ENCODE measurements at regions not wholly inside any gene's neighbourhood (a gene's known extent, or its start where the extent isn't known, plus 50 kb on each side); places are given as distances from the start of the nearest gene placed in this dataset.
"Not testable (repeated sequence)": the region's sequence is repeated elsewhere in the genome, so short reads cannot be mapped to it uniquely, and the experiment has no call there.

DNA sequence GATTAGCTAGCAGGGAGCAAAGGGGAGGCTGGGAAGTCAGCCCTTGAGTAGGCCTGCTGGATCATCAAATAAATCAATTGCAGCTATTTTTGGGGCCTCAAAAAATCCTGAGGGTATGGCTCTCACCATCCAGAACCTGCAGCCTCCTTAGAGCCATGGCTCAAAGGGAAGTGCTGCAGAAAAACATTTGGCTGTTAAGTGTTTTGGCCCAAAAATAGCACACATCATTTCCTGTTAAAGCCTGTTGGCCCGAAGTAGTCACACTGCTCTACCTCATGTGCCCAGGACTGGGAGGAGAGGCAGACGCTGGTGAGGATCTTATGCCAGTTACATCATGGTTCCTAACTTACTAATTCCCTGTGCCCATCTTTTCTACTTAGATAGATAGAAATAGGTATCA, 176.8 kb upstream of the PLGLB1 start:
- not testable (repeated sequence) for DNase-seq (ENCODE audit: low read depth)

DNA sequence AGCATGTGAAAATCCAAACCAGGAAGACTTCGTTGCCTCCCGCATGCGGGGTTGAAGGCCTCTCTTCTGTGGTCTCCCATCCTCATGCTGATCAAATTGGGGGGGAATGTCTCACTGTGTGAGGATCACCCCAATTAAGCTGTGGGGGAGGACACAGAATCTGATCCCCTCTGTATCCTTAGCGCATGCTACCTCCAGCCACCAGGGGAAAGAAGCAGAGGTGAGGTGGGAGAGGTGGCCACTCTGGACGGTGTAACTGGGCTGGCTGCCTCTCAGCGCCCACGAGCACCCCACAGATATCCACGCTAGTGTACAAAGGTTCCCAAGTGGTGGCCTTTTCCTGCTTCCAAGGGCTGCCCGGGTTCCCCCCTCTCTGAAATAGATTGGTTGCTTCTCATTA, 177.6 kb upstream of the PLGLB1 start:
- DNase-seq (ENCODE audit: low read depth), result not testable (repeated sequence)

DNA sequence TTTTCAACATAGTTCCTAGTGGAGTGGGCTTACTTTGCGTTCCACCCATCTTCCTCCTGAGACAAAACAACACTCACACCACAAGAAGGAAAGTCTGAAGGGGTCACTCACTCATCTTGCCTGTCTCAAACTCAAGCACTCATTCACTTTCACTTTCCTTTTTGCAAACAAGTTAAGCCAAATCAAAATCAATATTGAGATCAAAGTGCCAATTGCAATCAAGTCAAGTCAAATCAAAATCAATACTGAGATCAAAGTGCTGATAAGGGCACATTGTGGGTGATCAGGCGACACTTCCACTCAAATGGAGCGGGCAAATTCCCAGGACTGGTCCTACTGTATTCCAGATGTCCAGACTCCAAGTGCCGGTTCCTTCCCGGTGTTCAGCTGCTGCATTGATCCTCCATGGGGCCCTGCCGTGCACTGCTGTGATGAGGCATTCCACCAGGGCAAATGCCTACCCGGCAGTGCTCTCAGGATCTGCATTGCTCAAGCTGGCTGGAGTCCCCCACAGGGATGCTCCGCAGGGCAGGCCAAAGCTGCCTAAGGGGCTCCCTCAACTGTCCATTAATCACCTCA, 183.0 kb upstream of the PLGLB1 start:
- not testable (repeated sequence) for DNase-seq (ENCODE audit: low read depth)

- not testable (repeated sequence) for DNase-seq (ENCODE audit: low read depth)
These were observed 191.3 kb upstream of the PLGLB1 start for GRCh38 chr2:87212938-87213337.

GRCh38 chr2:87217005-87217404, 195.4 kb upstream of the PLGLB1 start:
- DNase-seq (ENCODE audit: low read depth), result not testable (repeated sequence)

DNA sequence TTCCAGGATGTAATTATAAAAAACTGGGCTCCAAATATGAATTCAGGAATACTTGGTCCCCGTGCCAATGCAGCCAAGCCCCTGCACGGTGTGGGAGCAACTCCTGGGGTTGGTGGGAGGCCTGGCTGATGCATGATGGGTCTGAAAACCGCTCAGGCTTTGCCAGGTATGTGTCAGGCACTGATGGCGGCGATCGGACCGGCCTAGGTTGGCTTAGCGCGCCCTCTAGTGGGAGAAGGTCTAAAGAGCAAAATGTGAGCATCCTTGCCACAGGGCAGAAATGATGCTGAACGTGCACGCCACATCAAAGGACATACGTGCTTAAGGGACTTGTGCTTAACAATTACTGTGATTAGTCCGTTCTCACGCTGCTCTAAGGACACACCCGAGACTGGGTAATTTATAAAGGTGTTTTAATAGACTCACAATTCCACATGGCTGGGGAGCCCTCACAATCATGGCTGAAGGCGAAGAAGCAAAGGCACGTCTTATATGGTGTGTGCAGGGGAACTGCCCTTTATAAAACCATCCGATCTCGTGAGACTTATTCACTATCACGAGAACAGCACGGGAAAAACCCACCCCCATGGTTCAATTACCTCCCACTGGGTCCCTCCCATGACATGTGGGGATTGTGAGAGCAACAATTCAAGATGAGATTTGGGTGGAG, 196.2 kb upstream of the PLGLB1 start:
- DNase-seq (ENCODE audit: low read depth), result not testable (repeated sequence)

- not testable (repeated sequence) for DNase-seq (ENCODE audit: low read depth)
These were observed 199.0 kb upstream of the PLGLB1 start for GRCh38 chr2:87220651-87221050.

DNA sequence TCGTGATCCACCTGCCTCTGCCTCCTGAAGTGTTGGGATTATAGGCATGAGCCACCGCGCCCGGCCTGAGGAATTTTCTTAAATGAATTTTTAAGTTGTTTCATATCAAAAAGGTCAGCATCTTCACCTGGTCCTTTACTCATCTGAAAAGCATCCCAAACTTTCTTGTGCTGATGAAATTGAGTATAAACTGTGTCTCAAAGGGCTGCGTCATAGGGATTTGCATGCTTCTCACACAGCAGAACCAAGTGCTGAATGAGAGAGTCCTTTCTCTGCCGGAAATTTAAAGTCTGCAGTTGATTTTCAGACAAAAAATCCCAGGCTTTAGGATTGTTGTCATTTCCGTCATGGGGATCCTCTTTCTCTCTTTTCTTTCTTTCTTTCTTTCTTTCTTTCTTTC, 200.5 kb upstream of the PLGLB1 start:
- peak; percentile 48 for DNase-seq (ENCODE audit: low read depth)

- DNase-seq (ENCODE audit: low read depth), result not testable (repeated sequence)
These were observed 202.2 kb upstream of the PLGLB1 start for GRCh38 chr2:87223873-87224272.

GRCh38 chr2:87229091-87229689, 207.5 kb upstream of the PLGLB1 start:
- DNase-seq (ENCODE audit: low read depth), result peak; percentile 30

GRCh38 chr2:87229964-87230363, 208.3 kb upstream of the PLGLB1 start:
- not testable (repeated sequence) for DNase-seq (ENCODE audit: low read depth)

DNA sequence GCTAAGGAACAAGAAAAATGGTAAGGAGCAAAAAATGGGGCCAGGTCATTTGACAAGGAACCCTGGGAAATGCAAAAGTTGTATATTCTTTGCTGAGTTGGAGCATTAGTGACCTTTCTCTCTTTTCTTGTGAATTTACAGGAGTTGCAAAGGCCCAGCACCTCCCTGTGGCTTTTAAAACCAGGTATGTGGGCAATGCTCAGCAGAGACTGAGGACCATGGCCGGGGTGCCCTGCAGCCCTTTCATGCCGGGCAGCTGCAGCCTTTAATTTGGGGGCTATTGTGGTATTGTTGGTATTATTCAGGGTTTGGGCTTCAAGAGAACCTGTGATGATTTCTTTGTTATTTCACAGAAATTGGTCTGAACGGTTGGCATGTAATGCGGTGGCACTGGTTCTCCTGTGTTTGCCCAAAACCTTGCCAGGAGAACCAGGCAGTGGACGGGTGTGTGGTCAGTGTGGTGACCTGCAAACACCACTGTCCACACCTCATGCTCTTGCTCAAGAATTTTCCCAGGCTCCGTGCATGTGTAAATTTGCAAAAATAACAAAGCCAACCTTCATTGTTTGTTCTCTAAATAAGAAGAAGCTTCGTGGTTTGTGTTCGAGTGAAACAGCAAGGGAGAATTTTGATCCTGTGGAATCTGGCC, 213.8 kb upstream of the PLGLB1 start:
- not testable (repeated sequence) for DNase-seq (ENCODE audit: low read depth)

- peak; percentile 75 for DNase-seq (ENCODE audit: low read depth)
These were observed 216.1 kb upstream of the PLGLB1 start for GRCh38 chr2:87237570-87238336.

DNA sequence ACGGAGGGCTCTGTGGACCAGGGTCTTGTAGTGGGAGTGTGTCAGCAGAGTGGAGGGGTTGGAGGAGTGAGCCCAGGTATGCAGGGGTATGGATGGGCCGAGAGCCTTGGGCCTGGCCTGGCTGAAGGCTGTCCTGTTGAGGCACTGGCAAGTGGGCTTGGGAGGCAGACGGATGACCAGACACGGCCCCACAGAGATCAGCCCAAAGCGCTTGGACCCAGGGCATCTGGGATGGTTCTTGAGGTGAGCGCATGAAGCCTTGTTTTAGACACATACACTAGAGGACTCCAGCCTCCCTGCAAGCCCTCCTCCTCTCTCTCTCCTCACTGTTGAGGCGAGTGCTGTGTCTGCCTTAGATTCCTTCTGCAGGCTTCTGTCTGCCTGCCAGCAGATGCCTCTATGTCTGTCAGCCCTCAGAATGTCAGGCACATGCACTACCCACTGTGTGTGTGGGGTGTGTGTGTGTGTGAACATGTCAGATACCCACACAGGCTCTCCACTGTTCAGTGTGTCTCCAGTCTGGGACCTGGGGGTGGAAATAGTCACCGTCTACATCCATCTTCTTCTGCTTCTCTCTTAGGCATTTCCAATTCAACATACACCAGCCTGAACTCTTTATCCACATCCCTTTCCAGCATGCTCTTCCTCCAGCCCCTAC, 218.0 kb upstream of the PLGLB1 start:
- not testable (repeated sequence) for DNase-seq (ENCODE audit: low read depth)

DNA sequence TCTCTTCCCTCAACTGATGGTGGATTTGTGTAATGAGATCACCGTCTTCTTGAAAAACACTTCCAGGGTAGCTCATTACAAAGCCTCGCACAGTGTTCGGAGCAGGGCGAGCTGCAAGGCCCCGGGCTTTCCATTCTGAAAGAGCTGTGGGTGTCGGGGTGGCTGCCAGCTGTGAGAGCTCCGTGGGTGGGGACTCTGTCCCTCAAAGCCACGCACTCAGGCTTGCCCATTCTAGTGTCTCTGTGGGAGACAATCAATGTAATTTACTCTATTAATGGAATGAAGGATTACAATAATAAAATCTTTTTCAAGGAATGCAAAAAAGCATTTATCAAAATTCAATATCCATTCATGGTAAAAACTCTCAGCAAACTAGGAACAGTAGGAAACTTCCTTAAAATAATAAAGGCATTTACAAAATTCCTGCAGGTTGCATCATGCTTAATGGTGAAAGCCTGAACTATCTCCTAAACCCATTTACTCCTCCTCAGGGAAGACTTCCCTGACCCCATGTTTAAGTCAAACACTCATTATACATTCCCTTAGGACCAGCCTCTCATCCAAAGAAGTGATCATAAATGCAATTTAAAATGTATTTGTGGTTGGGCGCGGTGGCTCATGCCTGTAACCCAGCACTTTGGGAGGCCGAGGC, 224.5 kb upstream of the PLGLB1 start:
- not testable (repeated sequence) for DNase-seq (ENCODE audit: low read depth)

GRCh38 chr2:87252046-87252445, 230.4 kb upstream of the PLGLB1 start:
- DNase-seq (ENCODE audit: low read depth), result not testable (repeated sequence)

DNA sequence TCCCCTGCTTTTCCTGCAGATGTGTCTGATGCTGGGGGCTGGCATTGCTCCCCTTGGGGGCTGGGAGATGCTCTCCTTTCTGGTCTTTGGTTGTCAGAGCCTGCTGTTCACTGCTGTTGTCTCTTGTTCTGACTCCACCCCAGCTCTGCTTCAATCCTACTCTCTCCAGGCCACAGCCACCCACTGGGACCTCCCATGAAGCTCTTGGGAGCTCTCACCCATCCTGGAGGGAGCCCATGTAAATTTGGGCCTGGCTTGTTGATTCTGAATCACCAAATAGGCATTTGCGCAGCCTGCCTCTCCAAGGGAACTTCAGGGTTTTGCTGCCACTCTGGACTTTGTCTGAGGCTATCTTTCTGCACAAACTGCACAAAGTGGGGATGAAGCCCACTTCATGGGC, 232.9 kb upstream of the PLGLB1 start:
- DNase-seq (ENCODE audit: low read depth), result not testable (repeated sequence)

GRCh38 chr2:87255410-87255809, 233.8 kb upstream of the PLGLB1 start:
- not testable (repeated sequence) for DNase-seq (ENCODE audit: low read depth)

DNA sequence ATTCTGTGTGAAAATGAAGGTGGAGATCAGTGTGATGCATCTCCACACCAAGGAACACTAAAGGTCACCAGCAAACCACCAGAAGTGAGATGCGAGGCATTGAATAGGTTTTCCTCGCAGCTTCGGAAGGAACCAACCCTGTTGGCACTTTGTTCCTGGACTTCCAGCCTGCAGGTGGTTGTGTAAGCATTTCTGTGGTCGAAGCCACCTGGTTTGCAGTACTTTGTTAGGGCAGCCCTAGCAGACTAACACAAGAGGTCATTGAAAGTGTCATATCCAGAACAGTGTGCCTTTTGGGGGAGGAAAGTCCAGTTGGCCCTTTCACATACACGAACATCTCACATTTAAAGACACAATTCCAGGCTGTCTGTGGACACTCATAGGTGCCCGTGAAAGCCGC, 237.2 kb upstream of the PLGLB1 start:
- not testable (repeated sequence) for DNase-seq (ENCODE audit: low read depth)

DNA sequence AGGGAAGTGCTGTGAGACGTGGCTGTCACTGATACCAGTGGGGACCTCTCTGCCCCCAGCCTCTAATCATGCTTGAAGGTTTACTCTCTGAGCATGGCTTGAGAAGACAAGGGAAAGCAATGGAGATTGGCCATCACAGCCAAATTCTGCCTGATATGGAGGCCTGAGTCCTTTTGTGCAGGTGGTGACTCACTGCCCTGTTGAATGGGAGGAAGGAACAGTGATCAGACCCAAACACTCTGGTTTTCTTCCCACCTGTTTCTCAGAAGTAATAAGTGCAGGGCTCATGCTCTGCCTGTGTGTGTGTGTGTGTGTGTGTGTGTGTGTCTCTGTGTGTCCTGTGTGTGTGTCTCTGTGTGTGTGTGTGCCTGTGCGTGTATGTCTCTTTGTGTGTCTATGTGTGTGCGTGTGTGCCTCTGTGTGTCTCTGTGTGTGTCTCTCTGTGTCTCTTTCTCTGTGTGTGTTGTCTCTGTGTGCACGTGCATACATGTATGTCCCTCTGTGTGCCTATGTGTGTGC, 240.6 kb upstream of the PLGLB1 start:
- DNase-seq (ENCODE audit: low read depth), result not testable (repeated sequence)

All from RPMI7951 (cell line).